ENCODE measurements at regions not wholly inside any gene's neighbourhood (a gene's known extent, or its start where the extent isn't known, plus 50 kb on each side); places are given as distances from the start of the nearest gene placed in this dataset.

- Mint-ChIP-seq H3K4me1 (ENCODE audit: low read depth) (no peaks in the 10 kb centered on the region), H3K4me3 (no peak overlapping the region), H3K9me3 (no peaks in the 10 kb centered on the region), H3K36me3 (ENCODE audit: low read depth) (no peaks in the 10 kb centered on the region), H3K27me3 (peaks cover 56% of the 10 kb centered on the region), H3K27ac (no peak overlapping the region)
- H3K4me1 ChIP-seq (ENCODE audit: insufficient read depth, low read length) = no peaks in the 10 kb centered on the region
- intact Hi-C loops (cut with DNase I, micrococcal nuclease) = no loop called here
- H3K36me3 ChIP-seq (ENCODE audit: insufficient read depth, low read length) = no peaks in the 10 kb centered on the region
- ChIA-PET POLR2A (no interaction called here), CTCF (no interaction called here)
- H3K27me3 ChIP-seq (ENCODE audit: control insufficient read depth in 1 of 2, insufficient read depth in 2 of 2, low read length in 2 of 2) = peaks cover 0 to 6% of the 10 kb centered on the region in 2 experiments
- H3K27ac ChIP-seq (ENCODE audit: low read depth in 1 of 2, low read length in 2 of 2) = no peak overlapping the region
- no peak for TF ChIP-seq CTCF (IDR thresholded peaks at IDR 0.05)
- peaks cover 0 to 12% of the 10 kb centered on the region in 2 experiments for H3K9me3 ChIP-seq (ENCODE audit: control insufficient read depth in 1 of 2, insufficient read depth in 1 of 2, low read length in 2 of 2)
- DNase-seq = no peak
- ATAC-seq (ENCODE audit: poor library complexity) = no peak
- H3K4me3 ChIP-seq (ENCODE audit: low read length) = no peak overlapping the region
Observed at GRCh38 chr6:20029979-20030378, 182.3 kb downstream of the MBOAT1 start.

- Histone ChIP-seq H3K9me3 (ENCODE audit: control insufficient read depth in 1 of 2, insufficient read depth in 1 of 2, low read length in 2 of 2) (peaks cover 0 to 12% of the 10 kb centered on the region in 2 experiments), H3K27ac (ENCODE audit: low read depth in 1 of 2, low read length in 2 of 2) (no peak overlapping the region), H3K27me3 (ENCODE audit: control insufficient read depth in 1 of 2, insufficient read depth in 2 of 2, low read length in 2 of 2) (peaks cover 0 to 6% of the 10 kb centered on the region in 2 experiments), H3K4me3 (ENCODE audit: low read length) (no peak overlapping the region), H3K4me1 (ENCODE audit: insufficient read depth, low read length) (no peaks in the 10 kb centered on the region), H3K36me3 (ENCODE audit: insufficient read depth, low read length) (no peaks in the 10 kb centered on the region)
- H3K27me3 Mint-ChIP-seq = peaks cover 50% of the 10 kb centered on the region
- intact Hi-C loops (cut with DNase I, micrococcal nuclease) = no loop called here
- DNase-seq = no peak
- no peaks in the 10 kb centered on the region for H3K9me3 Mint-ChIP-seq
- H3K4me1 Mint-ChIP-seq (ENCODE audit: low read depth) = no peaks in the 10 kb centered on the region
- no peak overlapping the region for H3K27ac Mint-ChIP-seq
- H3K4me3 Mint-ChIP-seq = no peak overlapping the region
- POLR2A ChIA-PET = no interaction called here
- no peaks in the 10 kb centered on the region for H3K36me3 Mint-ChIP-seq (ENCODE audit: low read depth)
- no peak for TF ChIP-seq CTCF (IDR thresholded peaks at IDR 0.05)
- CTCF ChIA-PET = no interaction called here
- ATAC-seq (ENCODE audit: poor library complexity) = no peak
Observed at GRCh38 chr6:20031342-20031741, 180.9 kb downstream of the MBOAT1 start.

GRCh38 chr6:20033697-20034407, 178.4 kb downstream of the MBOAT1 start:
- no peak for TF ChIP-seq CTCF (IDR thresholded peaks at IDR 0.05)
- Mint-ChIP-seq H3K4me3 (no peak overlapping the region), H3K9me3 (no peaks in the 10 kb centered on the region), H3K36me3 (ENCODE audit: low read depth) (no peaks in the 10 kb centered on the region), H3K27ac (no peak overlapping the region), H3K27me3 (peaks cover 34% of the 10 kb centered on the region), H3K4me1 (ENCODE audit: low read depth) (no peaks in the 10 kb centered on the region)
- H3K27ac ChIP-seq (ENCODE audit: low read depth in 1 of 2, low read length in 2 of 2) = no peak overlapping the region
- no peak for DNase-seq
- no peaks in the 10 kb centered on the region for H3K36me3 ChIP-seq (ENCODE audit: insufficient read depth, low read length)
- H3K4me3 ChIP-seq (ENCODE audit: low read length) = no peak overlapping the region
- ChIA-PET POLR2A (no interaction called here), CTCF (no interaction called here)
- ATAC-seq (ENCODE audit: poor library complexity) = no peak
- no peaks in the 10 kb centered on the region for H3K4me1 ChIP-seq (ENCODE audit: insufficient read depth, low read length)
- peaks cover 0 to 6% of the 10 kb centered on the region in 2 experiments for H3K27me3 ChIP-seq (ENCODE audit: control insufficient read depth in 1 of 2, insufficient read depth in 2 of 2, low read length in 2 of 2)
- intact Hi-C loops (cut with DNase I, micrococcal nuclease) = no loop called here
- H3K9me3 ChIP-seq (ENCODE audit: control insufficient read depth in 1 of 2, insufficient read depth in 1 of 2, low read length in 2 of 2) = peaks cover 0 to 9% of the 10 kb centered on the region in 2 experiments
